ENCODE measurements at regions not wholly inside any gene's neighbourhood (a gene's known extent, or its start where the extent isn't known, plus 50 kb on each side); places are given as distances from the start of the nearest gene placed in this dataset.

- no peak for TF ChIP-seq POLR2A (IDR thresholded peaks at IDR 0.05)
- TF ChIP-seq CTCF (IDR thresholded peaks at IDR 0.05): no peak
- no peak for TF ChIP-seq EP300 (IDR thresholded peaks at IDR 0.05)
Measured at GRCh38 chr4:33878710-33879109, 2365.6 kb downstream of the ARAP2 start.

Measured in stomach (tissue), 4 donors.